ENCODE measurements at regions not wholly inside any gene's neighbourhood (a gene's known extent, or its start where the extent isn't known, plus 50 kb on each side); places are given as distances from the start of the nearest gene placed in this dataset.
"Not testable (repeated sequence)": the region's sequence is repeated elsewhere in the genome, so short reads cannot be mapped to it uniquely, and the experiment has no call there.

DNA sequence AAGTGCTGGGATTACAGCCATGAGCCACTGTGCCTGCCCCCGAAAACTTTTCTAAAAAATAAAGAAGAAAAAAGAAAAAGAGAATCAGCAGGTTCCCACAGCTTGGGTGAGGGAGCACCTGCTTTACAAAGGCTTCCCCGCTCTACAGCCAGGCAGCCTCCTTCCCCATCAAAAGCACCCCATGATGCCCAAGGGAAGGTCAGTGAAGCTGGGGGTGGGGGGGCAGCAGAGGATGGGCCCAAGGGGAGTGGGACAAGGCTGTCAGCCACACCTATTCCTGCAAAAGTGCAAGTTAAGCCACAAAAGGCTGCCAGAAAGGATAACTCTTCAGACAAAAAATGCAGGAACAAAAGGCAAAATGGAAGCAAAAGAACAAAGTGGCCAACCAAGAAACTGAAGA lies 72.5 kb downstream of the FAM50B start:
- no peak for DNase-seq

GRCh38 chr6:3922619-3923018 lies 73.4 kb downstream of the FAM50B start:
- not testable (repeated sequence) for DNase-seq

GRCh38 chr6:3925223-3926149 lies 76.3 kb downstream of the FAM50B start:
- DNase-seq, result not testable (repeated sequence)

GRCh38 chr6:3926150-3926482 lies 76.9 kb downstream of the FAM50B start:
- no peak for DNase-seq

DNA sequence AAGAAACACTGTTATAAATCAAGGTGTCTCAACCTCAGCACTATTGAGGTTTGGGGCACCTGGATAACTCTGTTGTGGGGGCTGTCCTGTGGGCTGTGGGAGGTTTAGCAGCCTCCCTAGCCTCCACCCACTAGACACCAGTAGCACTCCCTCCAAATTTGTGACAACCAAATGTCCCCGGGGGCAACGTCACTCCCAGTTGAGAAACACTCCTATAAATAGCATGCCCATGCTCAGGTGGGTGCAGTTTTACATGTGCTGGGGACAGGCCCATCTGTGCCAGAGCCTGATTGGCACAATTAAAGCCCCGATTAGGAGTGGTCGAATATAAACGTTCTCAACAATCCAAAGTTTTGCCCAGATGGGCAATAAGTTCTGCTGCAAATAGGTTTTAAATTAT lies 78.9 kb downstream of the FAM50B start:
- no peak for DNase-seq

DNA sequence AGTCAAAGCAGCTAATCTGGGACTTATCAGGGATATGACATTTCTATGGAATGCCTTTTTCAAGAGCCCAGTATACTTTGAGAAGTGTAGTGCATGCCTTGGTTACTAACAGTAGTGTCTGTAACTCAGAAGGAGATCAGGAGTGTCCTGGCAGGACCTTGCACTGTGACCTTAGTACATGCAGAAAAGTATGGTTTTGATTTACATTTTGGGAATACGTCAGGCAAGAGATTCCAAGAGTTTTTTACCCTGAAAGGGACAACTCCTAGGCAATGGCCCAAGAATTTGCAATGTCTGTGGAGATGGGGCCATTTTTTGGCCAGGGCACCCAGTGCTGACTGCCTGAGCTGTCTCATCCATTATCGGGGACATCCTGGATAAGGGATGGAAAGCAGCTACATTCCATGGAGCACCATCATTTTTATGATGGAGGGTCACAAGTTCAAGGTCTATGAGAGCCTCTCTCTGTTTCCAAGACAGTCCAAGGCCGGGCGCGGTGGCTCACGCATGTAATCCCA lies 80.2 kb downstream of the FAM50B start:
- no peak for DNase-seq

DNA sequence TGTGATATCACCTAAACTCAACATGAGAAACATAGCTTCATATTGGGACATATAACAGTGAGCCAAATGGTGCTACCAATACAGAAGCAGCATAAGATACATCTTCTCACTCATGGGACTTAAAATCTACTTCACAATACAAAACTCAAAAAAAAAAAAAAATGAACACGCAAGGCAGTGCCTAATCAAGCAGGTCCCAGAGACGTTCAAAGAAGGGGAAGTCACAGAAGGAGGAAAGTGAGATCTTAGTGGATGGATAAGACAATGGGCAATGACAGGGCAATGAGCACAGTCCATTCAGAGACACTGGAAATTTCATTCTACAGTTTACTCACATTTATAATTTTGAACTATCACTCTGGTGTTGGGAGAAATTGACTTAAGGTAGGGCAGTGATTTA lies 88.3 kb downstream of the FAM50B start:
- no peak for DNase-seq

- DNase-seq, result no peak
Measured at GRCh38 chr6:3938715-3939367, 89.7 kb downstream of the FAM50B start.

DNA sequence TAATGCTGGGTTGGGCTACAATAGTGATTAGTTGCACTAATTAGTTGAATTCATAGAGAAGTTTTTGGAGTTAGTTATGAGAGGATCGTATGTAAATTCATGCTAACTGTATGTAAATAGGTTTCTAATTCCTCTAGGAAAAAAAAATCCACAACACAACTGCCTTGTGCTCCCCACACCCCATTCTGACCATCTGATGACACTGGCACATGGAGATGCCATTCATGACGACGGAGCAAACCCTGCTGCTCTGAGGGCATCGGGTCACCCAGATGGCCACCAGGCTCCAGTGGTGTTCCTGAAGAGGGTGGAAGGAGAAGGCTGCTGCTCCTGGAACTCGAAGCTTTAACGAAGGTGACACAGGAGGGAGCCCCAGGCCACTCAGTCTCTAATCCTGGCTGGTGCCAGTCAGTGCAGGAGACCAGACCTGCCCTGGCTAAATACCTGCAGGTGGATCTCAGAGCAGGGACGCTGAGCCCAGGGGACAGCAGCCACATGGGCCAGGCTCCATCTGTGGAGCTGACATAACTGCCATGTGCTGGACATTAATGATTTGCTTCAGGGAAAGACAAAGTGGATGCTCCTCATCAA lies 90.3 kb downstream of the FAM50B start:
- DNase-seq, result no peak

- DNase-seq, result no peak
Measured at GRCh38 chr6:3939964-3940363, 90.8 kb downstream of the FAM50B start.

- DNase-seq, result no peak
Measured at GRCh38 chr6:3940703-3941102, 91.5 kb downstream of the FAM50B start.

- DNase-seq, result no peak
Measured at GRCh38 chr6:3943331-3943765, 94.2 kb downstream of the FAM50B start.

GRCh38 chr6:3944246-3944645 lies 95.1 kb downstream of the FAM50B start:
- DNase-seq, result no peak

DNA sequence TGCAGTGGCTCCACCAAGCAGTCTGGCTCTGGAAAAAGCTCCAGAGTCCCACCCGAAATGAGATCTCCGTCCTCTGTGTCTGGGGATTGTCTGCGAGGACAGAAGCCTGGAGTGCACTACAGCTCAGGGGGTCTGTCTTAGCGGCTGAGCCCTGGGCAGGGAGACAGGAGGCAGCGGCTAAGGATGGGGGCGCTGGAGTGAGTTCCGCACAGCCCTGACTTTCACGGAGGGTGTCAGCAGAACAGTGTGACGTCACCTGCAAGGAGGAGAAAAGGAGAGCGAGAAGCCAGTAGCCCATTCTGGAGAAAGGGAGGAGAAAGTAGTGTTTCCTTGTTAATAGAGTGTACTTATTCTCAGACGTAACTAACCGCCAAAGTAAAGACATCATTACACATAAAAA lies 97.6 kb downstream of the FAM50B start:
- no peak for DNase-seq

- no peak for DNase-seq
Measured at GRCh38 chr6:3948866-3949265, 99.7 kb downstream of the FAM50B start.

GRCh38 chr6:3949521-3949920 lies 100.3 kb downstream of the FAM50B start:
- no peak for DNase-seq

DNA sequence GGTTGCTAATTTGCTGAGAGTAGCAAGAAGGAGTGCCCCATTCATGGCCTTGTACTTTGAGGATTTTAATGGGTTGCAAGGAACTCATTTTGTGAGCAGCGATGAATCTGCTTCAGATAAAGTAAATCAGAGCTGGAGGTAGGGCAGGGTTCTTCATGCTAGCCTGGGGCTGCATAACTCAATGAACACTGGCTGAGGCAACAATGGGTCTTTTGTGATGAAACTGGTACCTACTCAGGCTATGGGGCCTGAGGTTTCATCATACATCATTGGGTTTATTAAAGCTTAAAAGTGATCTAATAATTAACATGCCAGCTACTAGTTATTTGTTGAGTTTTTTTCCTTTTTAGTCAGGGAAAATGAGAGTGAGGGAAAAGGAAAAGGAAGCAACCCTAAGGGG lies 106.9 kb downstream of the FAM50B start:
- DNase-seq, result no peak

DNA sequence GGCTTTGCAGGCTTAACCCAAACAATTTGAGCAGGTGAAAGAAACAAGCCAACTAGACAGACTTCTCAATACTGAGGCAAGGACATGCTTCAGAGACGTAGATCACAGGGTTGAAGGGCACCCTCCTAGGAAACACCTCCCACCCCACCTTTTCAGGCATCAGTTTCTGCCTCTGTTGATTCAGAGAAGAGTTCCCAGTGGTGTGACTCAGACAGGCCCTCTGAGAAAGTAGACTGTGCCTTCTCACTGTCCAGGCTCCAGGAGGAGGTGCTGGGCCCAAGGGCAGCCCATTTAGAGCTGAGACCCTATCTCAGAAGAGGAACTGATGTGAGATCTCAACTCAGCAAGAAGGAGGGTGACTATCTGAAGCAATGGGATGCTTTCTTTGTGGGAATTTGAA lies 108.1 kb downstream of the FAM50B start:
- no peak for DNase-seq

- no peak for DNase-seq
Measured at GRCh38 chr6:3958255-3958654, 109.1 kb downstream of the FAM50B start.

DNA sequence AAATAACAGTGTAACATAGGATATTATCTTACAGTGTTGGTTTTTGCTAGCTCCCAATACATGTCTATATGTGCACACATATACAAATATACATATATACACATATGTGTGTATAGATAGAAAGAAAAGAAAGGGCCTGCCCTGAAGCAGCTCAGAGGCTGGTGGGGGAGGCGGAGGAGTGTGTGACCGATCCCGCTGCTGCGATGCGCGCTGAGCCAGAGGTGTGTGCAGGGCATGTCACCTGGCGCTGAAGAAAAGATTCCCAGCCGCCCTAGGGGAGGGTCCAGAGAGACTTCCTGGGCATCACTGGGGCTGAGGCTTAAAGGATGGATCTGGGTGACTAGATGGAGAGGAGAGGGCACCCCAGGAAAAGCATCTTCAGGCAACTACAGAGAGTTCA lies 110.2 kb downstream of the FAM50B start:
- DNase-seq, result no peak

- DNase-seq, result no peak
Measured at GRCh38 chr6:3960754-3961361, 111.7 kb downstream of the FAM50B start.

GRCh38 chr6:3961581-3962215 lies 112.5 kb downstream of the FAM50B start:
- DNase-seq, result no peak

Data from effector CD4-positive, alpha-beta T cell (primary cell).